ENCODE measurements at regions not wholly inside any gene's neighbourhood (a gene's known extent, or its start where the extent isn't known, plus 50 kb on each side); places are given as distances from the start of the nearest gene placed in this dataset.

GRCh38 chr1:183734543-183735036 lies 70.3 kb upstream of the RGL1 start (continued):
- TF ChIP-seq ARID5B (CRISPR knock-in tag; IDR thresholded peaks at IDR 0.05) (0 out of 2 replicates have a peak, but pooled peaks have one; percentile 9), ZNF180 (CRISPR knock-in tag; IDR thresholded peaks at IDR 0.05; ENCODE audit: borderline replicate concordance, low read depth) (no peak), TFE3 (CRISPR knock-in tag; IDR thresholded peaks at IDR 0.05) (peak; percentile 11; the same call in 1 of the 2 replicates), TAF1 (CRISPR knock-in tag; IDR thresholded peaks at IDR 0.05) (no peak), ZBTB37 (CRISPR knock-in tag; IDR thresholded peaks at IDR 0.05) (no peak)

- TF ChIP-seq RCOR2 (CRISPR knock-in tag; IDR thresholded peaks at IDR 0.05) (no peak), POLR2A (IDR thresholded peaks at IDR 0.05; ENCODE audit: insufficient read depth in 1 of 2, low read depth in 2 of 2, low read length in 2 of 2) (no peak), GFI1 (CRISPR knock-in tag; IDR thresholded peaks at IDR 0.05; ENCODE audit: borderline replicate concordance) (no peak), SP5 (CRISPR knock-in tag; IDR thresholded peaks at IDR 0.05; ENCODE audit: borderline replicate concordance, low read depth) (no peak), ZNF337 (CRISPR knock-in tag; IDR thresholded peaks at IDR 0.05; ENCODE audit: borderline replicate concordance, low read depth) (no peak)
- H3K27me3 ChIP-seq (ENCODE audit: control insufficient read depth in 1 of 2, insufficient read depth in 2 of 2, low read length in 2 of 2), result no peaks in the 10 kb centered on the region
- no peaks in the 10 kb centered on the region for H4K20me1 ChIP-seq (ENCODE audit: insufficient read depth, low read length)
- in situ Hi-C loops (cut with HindIII; ENCODE audit: extremely low pct_ligation_motif_present, low pct_unique_long_range_greater_than_20kb), result no loop called here
- POLR2A ChIA-PET, result no interaction called here
- peaks cover 45% of the 10 kb centered on the region for H3K4me1 ChIP-seq (ENCODE audit: insufficient read depth, low read length)
- H3K9me3 ChIP-seq (ENCODE audit: low read length), result no peaks in the 10 kb centered on the region
- BruUV-seq (replicated peaks), result no TSS peak
- no peak overlapping the region for H3K9ac ChIP-seq (ENCODE audit: insufficient read depth, low read depth, low read length)
- no peak overlapping the region for H3K4me2 ChIP-seq (ENCODE audit: low read depth, low read length)
- no peak overlapping the region for H2AFZ ChIP-seq (ENCODE audit: low read length)
- no peaks in the 10 kb centered on the region for H3K79me2 ChIP-seq (ENCODE audit: insufficient read depth, low read length)
- H3K27ac ChIP-seq (ENCODE audit: extremely low read length, insufficient read depth, low read length), result no peak overlapping the region
- FAIRE-seq (no peak), ATAC-seq (no peak), DNase-seq (ENCODE audit: low spot score) (no peak)
- intact Hi-C loops (cut with micrococcal nuclease; ENCODE audit: unreplicated experiment), result loop anchor here (10.0 kb wide), 1 partner anchor 111 kb away; no protein-coding TSS in a partner anchor
- 98% methylated on average over 2 of the region's 2 CpGs for WGBS (ENCODE audit: low lambda C conversion rate)
- H3K4me3 ChIP-seq (replicated peaks in 1 of 3; ENCODE audit: insufficient read depth in 1 of 3, low read depth in 2 of 3, low read length in 3 of 3), result no peak overlapping the region
- CTCF ChIA-PET (ENCODE audit: low intra/inter-chr PET ratio, low total read pairs), result no interaction called here
- H3K36me3 ChIP-seq (replicated peaks in 1 of 2; ENCODE audit: control insufficient read depth in 1 of 2, insufficient read depth in 2 of 2, low read length in 2 of 2), result no peaks in the 10 kb centered on the region
Measured at GRCh38 chr1:183733715-183734114, 71.2 kb upstream of the RGL1 start.

All from HepG2 (cell line).